ENCODE measurements at regions not wholly inside any gene's neighbourhood (a gene's known extent, or its start where the extent isn't known, plus 50 kb on each side); places are given as distances from the start of the nearest gene placed in this dataset.

GRCh38 chr5:88583471-88583870 is 299.5 kb downstream of the MEF2C start:
- TF ChIP-seq, protein P1, sequence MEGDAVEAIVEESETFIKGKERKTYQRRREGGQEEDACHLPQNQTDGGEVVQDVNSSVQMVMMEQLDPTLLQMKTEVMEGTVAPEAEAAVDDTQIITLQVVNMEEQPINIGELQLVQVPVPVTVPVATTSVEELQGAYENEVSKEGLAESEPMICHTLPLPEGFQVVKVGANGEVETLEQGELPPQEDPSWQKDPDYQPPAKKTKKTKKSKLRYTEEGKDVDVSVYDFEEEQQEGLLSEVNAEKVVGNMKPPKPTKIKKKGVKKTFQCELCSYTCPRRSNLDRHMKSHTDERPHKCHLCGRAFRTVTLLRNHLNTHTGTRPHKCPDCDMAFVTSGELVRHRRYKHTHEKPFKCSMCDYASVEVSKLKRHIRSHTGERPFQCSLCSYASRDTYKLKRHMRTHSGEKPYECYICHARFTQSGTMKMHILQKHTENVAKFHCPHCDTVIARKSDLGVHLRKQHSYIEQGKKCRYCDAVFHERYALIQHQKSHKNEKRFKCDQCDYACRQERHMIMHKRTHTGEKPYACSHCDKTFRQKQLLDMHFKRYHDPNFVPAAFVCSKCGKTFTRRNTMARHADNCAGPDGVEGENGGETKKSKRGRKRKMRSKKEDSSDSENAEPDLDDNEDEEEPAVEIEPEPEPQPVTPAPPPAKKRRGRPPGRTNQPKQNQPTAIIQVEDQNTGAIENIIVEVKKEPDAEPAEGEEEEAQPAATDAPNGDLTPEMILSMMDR (IDR thresholded peaks at IDR 0.05; ENCODE audit: poor library complexity, severe bottlenecking): no peak
- Histone ChIP-seq H3K27me3 (ENCODE audit: insufficient read depth, poor library complexity, severe bottlenecking) (peaks cover 4% of the 10 kb centered on the region), H3K4me1 (ENCODE audit: insufficient read depth, poor library complexity, severe bottlenecking) (no peaks in the 10 kb centered on the region), H3K27ac (ENCODE audit: poor library complexity, severe bottlenecking) (no peak overlapping the region), H3K9me3 (ENCODE audit: severe bottlenecking) (no peaks in the 10 kb centered on the region), H3K4me3 (ENCODE audit: severe bottlenecking) (no peak overlapping the region), H3K36me3 (ENCODE audit: low read depth) (no peaks in the 10 kb centered on the region)
- DNase-seq (ENCODE audit: low spot score) (no peak), ATAC-seq (ENCODE audit: low read depth) (no peak)

DNA sequence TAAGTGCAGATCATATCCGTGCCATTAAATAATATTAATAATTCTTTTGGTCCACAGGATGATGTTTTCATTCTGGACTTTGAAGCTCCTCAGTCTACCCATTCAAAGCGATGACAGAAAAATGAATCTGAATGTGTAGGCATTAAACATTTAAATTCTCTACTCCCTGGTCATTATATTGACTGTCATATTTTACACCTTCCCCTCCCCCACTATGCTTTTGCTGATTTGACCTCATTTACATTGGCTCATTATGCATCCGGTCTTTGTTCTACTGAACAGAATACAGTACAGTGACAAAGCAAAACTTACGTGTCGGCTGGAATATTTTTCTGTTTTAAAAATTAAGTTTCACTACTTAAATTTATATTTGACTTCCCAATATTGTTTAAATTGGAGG is 289.7 kb upstream of the TMEM161B start:
- H3K27ac ChIP-seq (ENCODE audit: poor library complexity, severe bottlenecking): no peak overlapping the region
- TF ChIP-seq, protein P1 (IDR thresholded peaks at IDR 0.05; ENCODE audit: poor library complexity, severe bottlenecking): no peak
- no peaks in the 10 kb centered on the region for H3K36me3 ChIP-seq (ENCODE audit: low read depth)
- DNase-seq (ENCODE audit: low spot score) (no peak), ATAC-seq (ENCODE audit: low read depth) (no peak)
- no peak overlapping the region for H3K4me3 ChIP-seq (ENCODE audit: severe bottlenecking)
- H3K4me1 ChIP-seq (ENCODE audit: insufficient read depth, poor library complexity, severe bottlenecking): no peaks in the 10 kb centered on the region
- H3K27me3 ChIP-seq (ENCODE audit: insufficient read depth, poor library complexity, severe bottlenecking): peaks cover 33% of the 10 kb centered on the region
- H3K9me3 ChIP-seq (ENCODE audit: severe bottlenecking): no peaks in the 10 kb centered on the region

- TF ChIP-seq, protein P1 (IDR thresholded peaks at IDR 0.05; ENCODE audit: poor library complexity, severe bottlenecking): no peak
- no peak overlapping the region for H3K4me3 ChIP-seq (ENCODE audit: severe bottlenecking)
- H3K27ac ChIP-seq (ENCODE audit: poor library complexity, severe bottlenecking): no peak overlapping the region
- no peaks in the 10 kb centered on the region for H3K9me3 ChIP-seq (ENCODE audit: severe bottlenecking)
- H3K27me3 ChIP-seq (ENCODE audit: insufficient read depth, poor library complexity, severe bottlenecking): peaks cover 37% of the 10 kb centered on the region
- H3K4me1 ChIP-seq (ENCODE audit: insufficient read depth, poor library complexity, severe bottlenecking): no peaks in the 10 kb centered on the region
- no peaks in the 10 kb centered on the region for H3K36me3 ChIP-seq (ENCODE audit: low read depth)
- ATAC-seq (ENCODE audit: low read depth) (no peak), DNase-seq (ENCODE audit: low spot score) (no peak)
Measured at GRCh38 chr5:88557881-88558280, 289.2 kb upstream of the TMEM161B start.

- ATAC-seq (ENCODE audit: low read depth) (no peak), DNase-seq (ENCODE audit: low spot score) (no peak)
- no peak overlapping the region for H3K4me3 ChIP-seq (ENCODE audit: severe bottlenecking)
- peaks cover 43% of the 10 kb centered on the region for H3K27me3 ChIP-seq (ENCODE audit: insufficient read depth, poor library complexity, severe bottlenecking)
- no peaks in the 10 kb centered on the region for H3K4me1 ChIP-seq (ENCODE audit: insufficient read depth, poor library complexity, severe bottlenecking)
- H3K9me3 ChIP-seq (ENCODE audit: severe bottlenecking): no peaks in the 10 kb centered on the region
- no peaks in the 10 kb centered on the region for H3K36me3 ChIP-seq (ENCODE audit: low read depth)
- no peak overlapping the region for H3K27ac ChIP-seq (ENCODE audit: poor library complexity, severe bottlenecking)
- TF ChIP-seq, protein P1 (IDR thresholded peaks at IDR 0.05; ENCODE audit: poor library complexity, severe bottlenecking): no peak
Measured at GRCh38 chr5:88557131-88557530, 288.5 kb upstream of the TMEM161B start.

GRCh38 chr5:88556406-88556805 is 287.8 kb upstream of the TMEM161B start:
- no peaks in the 10 kb centered on the region for H3K9me3 ChIP-seq (ENCODE audit: severe bottlenecking)
- H3K27me3 ChIP-seq (ENCODE audit: insufficient read depth, poor library complexity, severe bottlenecking): peaks cover 50% of the 10 kb centered on the region
- H3K36me3 ChIP-seq (ENCODE audit: low read depth): no peaks in the 10 kb centered on the region
- no peaks in the 10 kb centered on the region for H3K4me1 ChIP-seq (ENCODE audit: insufficient read depth, poor library complexity, severe bottlenecking)
- no peak overlapping the region for H3K27ac ChIP-seq (ENCODE audit: poor library complexity, severe bottlenecking)
- DNase-seq (ENCODE audit: low spot score): no peak
- H3K4me3 ChIP-seq (ENCODE audit: severe bottlenecking): no peak overlapping the region
- TF ChIP-seq, protein P1 (IDR thresholded peaks at IDR 0.05; ENCODE audit: poor library complexity, severe bottlenecking): no peak
- no peak; the same call in 2 of the 3 replicates for ATAC-seq (ENCODE audit: low read depth)

Measured in RWPE2 (cell line).